ENCODE measurements at regions not wholly inside any gene's neighbourhood (a gene's known extent, or its start where the extent isn't known, plus 50 kb on each side); places are given as distances from the start of the nearest gene placed in this dataset.

- Histone ChIP-seq H3K9me3 (replicated peaks; ENCODE audit: low read length) (no peaks in the 10 kb centered on the region), H3K4me2 (ENCODE audit: low read length) (no peak overlapping the region), H3K27me3 (ENCODE audit: control insufficient read depth, insufficient read depth, low read length) (no peaks in the 10 kb centered on the region), H3K9ac (ENCODE audit: low read depth, low read length) (no peak overlapping the region), H3K36me3 (ENCODE audit: insufficient read depth, low read length) (no peaks in the 10 kb centered on the region), H3K4me3 (ENCODE audit: low read length) (no peak overlapping the region), H3K4me1 (ENCODE audit: control insufficient read depth, insufficient read depth, low read length) (no peaks in the 10 kb centered on the region)
Measured at GRCh38 chr1:188397521-188397920, 1568.8 kb downstream of the PLA2G4A start.

GRCh38 chr1:188402986-188403385 is 1574.2 kb downstream of the PLA2G4A start:
- Histone ChIP-seq H3K36me3 (ENCODE audit: insufficient read depth, low read length) (no peaks in the 10 kb centered on the region), H3K4me1 (ENCODE audit: control insufficient read depth, insufficient read depth, low read length) (no peaks in the 10 kb centered on the region), H3K9ac (ENCODE audit: low read depth, low read length) (no peak overlapping the region), H3K4me2 (ENCODE audit: low read length) (no peak overlapping the region), H3K9me3 (replicated peaks; ENCODE audit: low read length) (peaks cover 7% of the 10 kb centered on the region), H3K4me3 (ENCODE audit: low read length) (no peak overlapping the region), H3K27me3 (ENCODE audit: control insufficient read depth, insufficient read depth, low read length) (no peaks in the 10 kb centered on the region)

DNA sequence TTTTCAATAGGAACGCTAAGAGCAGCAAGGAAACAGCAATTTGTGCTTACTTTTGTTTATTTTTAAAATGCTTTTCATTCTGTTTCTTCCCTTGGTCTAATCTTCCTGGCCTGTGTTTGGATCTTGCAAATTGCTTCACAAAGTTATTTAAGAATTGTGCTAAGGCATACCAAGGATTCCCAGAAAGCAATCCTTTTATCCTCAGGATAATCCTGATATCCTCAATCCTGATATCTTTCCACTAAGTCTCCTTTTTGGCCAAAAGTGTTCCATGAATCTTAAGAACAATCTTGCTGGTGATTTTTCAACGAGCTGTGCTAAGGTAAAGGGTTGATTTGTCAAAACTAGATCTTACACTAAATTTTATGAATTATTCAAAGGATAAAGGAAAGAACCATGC is 1577.9 kb downstream of the PLA2G4A start:
- no peak overlapping the region for H3K9ac ChIP-seq (ENCODE audit: low read depth, low read length)
- H3K9me3 ChIP-seq (replicated peaks; ENCODE audit: low read length), result peaks cover 7% of the 10 kb centered on the region
- H3K27me3 ChIP-seq (ENCODE audit: control insufficient read depth, insufficient read depth, low read length), result no peaks in the 10 kb centered on the region
- no peaks in the 10 kb centered on the region for H3K36me3 ChIP-seq (ENCODE audit: insufficient read depth, low read length)
- no peak overlapping the region for H3K4me3 ChIP-seq (ENCODE audit: low read length)
- no peak overlapping the region for H3K4me2 ChIP-seq (ENCODE audit: low read length)
- H3K4me1 ChIP-seq (ENCODE audit: control insufficient read depth, insufficient read depth, low read length), result no peaks in the 10 kb centered on the region

DNA sequence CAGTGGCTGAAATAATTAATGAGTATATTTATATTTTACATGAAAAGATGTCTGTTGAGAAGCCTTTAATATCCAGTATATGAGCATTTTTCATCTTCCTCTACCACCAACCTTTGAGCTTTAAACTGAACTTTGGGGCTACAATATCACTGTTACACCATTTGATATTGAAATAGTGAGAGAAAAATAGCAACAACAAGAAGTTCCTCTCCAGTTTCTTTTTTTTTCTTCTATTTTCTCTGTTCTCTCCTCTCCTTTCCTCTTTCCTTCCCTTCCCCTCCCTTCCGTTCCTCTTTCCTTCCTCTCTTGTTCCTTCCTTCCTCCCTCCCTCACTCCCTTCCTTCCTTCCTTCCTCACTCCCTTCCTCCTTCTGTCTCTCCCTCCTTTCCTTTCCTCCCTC is 1591.4 kb downstream of the PLA2G4A start:
- Histone ChIP-seq H3K9ac (ENCODE audit: low read depth, low read length) (no peak overlapping the region), H3K4me1 (ENCODE audit: control insufficient read depth, insufficient read depth, low read length) (no peaks in the 10 kb centered on the region), H3K4me2 (ENCODE audit: low read length) (no peak overlapping the region), H3K4me3 (ENCODE audit: low read length) (no peak overlapping the region), H3K36me3 (ENCODE audit: insufficient read depth, low read length) (no peaks in the 10 kb centered on the region), H3K27me3 (ENCODE audit: control insufficient read depth, insufficient read depth, low read length) (no peaks in the 10 kb centered on the region), H3K9me3 (replicated peaks; ENCODE audit: low read length) (no peaks in the 10 kb centered on the region)

GRCh38 chr1:188423073-188423472 is 1594.3 kb downstream of the PLA2G4A start:
- Histone ChIP-seq H3K4me1 (ENCODE audit: control insufficient read depth, insufficient read depth, low read length) (no peaks in the 10 kb centered on the region), H3K4me3 (ENCODE audit: low read length) (no peak overlapping the region), H3K4me2 (ENCODE audit: low read length) (no peak overlapping the region), H3K27me3 (ENCODE audit: control insufficient read depth, insufficient read depth, low read length) (no peaks in the 10 kb centered on the region), H3K9ac (ENCODE audit: low read depth, low read length) (no peak overlapping the region), H3K9me3 (replicated peaks; ENCODE audit: low read length) (no peaks in the 10 kb centered on the region), H3K36me3 (ENCODE audit: insufficient read depth, low read length) (no peaks in the 10 kb centered on the region)

GRCh38 chr1:188424176-188424575 is 1595.4 kb downstream of the PLA2G4A start:
- Histone ChIP-seq H3K27me3 (ENCODE audit: control insufficient read depth, insufficient read depth, low read length) (no peaks in the 10 kb centered on the region), H3K4me1 (ENCODE audit: control insufficient read depth, insufficient read depth, low read length) (no peaks in the 10 kb centered on the region), H3K4me3 (ENCODE audit: low read length) (no peak overlapping the region), H3K9me3 (replicated peaks; ENCODE audit: low read length) (no peaks in the 10 kb centered on the region), H3K36me3 (ENCODE audit: insufficient read depth, low read length) (no peaks in the 10 kb centered on the region), H3K9ac (ENCODE audit: low read depth, low read length) (no peak overlapping the region), H3K4me2 (ENCODE audit: low read length) (no peak overlapping the region)

DNA sequence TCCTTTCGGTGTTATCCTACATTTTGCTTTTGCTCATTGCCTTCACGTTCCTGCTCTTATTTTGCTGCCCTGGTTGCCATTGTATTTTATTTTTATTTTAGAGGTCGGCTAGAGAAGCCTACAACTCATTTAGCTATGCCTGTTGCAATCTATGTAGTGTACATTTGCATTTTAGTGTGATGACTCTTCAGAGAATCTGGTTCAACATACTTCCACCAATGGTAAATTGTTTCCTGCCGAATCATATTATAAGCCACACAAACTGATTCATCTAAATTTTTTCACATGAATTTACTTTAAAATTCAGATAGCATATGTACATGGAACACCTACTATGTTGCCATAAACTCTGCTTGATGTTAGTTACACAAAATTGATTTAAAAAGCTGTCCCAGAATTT is 1596.9 kb downstream of the PLA2G4A start:
- H3K4me2 ChIP-seq (ENCODE audit: low read length), result no peak overlapping the region
- no peaks in the 10 kb centered on the region for H3K36me3 ChIP-seq (ENCODE audit: insufficient read depth, low read length)
- no peaks in the 10 kb centered on the region for H3K9me3 ChIP-seq (replicated peaks; ENCODE audit: low read length)
- no peaks in the 10 kb centered on the region for H3K27me3 ChIP-seq (ENCODE audit: control insufficient read depth, insufficient read depth, low read length)
- H3K9ac ChIP-seq (ENCODE audit: low read depth, low read length), result no peak overlapping the region
- no peak overlapping the region for H3K4me3 ChIP-seq (ENCODE audit: low read length)
- H3K4me1 ChIP-seq (ENCODE audit: control insufficient read depth, insufficient read depth, low read length), result no peaks in the 10 kb centered on the region

GRCh38 chr1:188426561-188426960 is 1597.8 kb downstream of the PLA2G4A start:
- no peak overlapping the region for H3K9ac ChIP-seq (ENCODE audit: low read depth, low read length)
- no peaks in the 10 kb centered on the region for H3K36me3 ChIP-seq (ENCODE audit: insufficient read depth, low read length)
- H3K4me1 ChIP-seq (ENCODE audit: control insufficient read depth, insufficient read depth, low read length), result no peaks in the 10 kb centered on the region
- H3K9me3 ChIP-seq (replicated peaks; ENCODE audit: low read length), result no peaks in the 10 kb centered on the region
- H3K4me2 ChIP-seq (ENCODE audit: low read length), result no peak overlapping the region
- H3K4me3 ChIP-seq (ENCODE audit: low read length), result no peak overlapping the region
- H3K27me3 ChIP-seq (ENCODE audit: control insufficient read depth, insufficient read depth, low read length), result no peaks in the 10 kb centered on the region

DNA sequence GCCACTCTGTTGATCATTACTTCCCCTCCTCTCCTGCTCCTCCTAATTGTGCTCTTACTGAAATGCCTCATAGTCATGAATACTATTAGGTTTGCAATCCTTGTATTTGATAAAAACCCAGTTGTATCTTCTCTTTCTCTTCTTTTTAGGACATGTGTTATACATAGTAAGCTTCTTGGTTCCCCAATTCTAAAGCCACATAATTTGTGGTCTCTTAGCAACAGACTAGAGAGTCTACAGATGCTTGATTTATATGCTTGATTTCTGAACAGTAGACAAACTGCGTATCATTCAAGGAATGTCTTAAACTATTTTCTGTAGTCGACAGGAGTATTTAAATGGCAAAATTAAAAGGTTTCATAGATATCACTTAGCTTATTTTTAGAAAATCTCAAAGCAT is 1598.9 kb downstream of the PLA2G4A start:
- no peak overlapping the region for H3K9ac ChIP-seq (ENCODE audit: low read depth, low read length)
- H3K27me3 ChIP-seq (ENCODE audit: control insufficient read depth, insufficient read depth, low read length), result no peaks in the 10 kb centered on the region

DNA sequence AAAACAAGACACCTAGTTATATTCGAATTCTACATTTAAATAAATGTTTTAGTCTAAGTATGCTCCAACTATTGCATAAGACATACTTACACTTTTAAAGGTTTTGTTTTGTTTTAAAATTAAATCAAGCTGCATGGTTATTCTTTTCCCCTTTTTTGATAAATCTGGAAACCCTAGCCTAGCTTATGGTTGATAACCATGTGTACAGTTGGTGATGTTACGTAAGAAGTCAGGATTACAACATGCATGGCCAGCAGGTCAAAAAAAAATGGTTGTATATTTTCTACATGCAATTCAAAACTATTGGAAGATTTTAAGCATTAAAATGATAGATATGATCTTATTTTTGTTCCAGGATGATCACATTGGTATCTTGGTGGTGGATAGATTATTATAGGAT is 1600.6 kb downstream of the PLA2G4A start:
- Histone ChIP-seq H3K4me2 (ENCODE audit: low read length) (no peak overlapping the region), H3K9ac (ENCODE audit: low read depth, low read length) (no peak overlapping the region), H3K36me3 (ENCODE audit: insufficient read depth, low read length) (no peaks in the 10 kb centered on the region), H3K4me3 (ENCODE audit: low read length) (no peak overlapping the region), H3K9me3 (replicated peaks; ENCODE audit: low read length) (no peaks in the 10 kb centered on the region), H3K27me3 (ENCODE audit: control insufficient read depth, insufficient read depth, low read length) (no peaks in the 10 kb centered on the region), H3K4me1 (ENCODE audit: control insufficient read depth, insufficient read depth, low read length) (no peaks in the 10 kb centered on the region)

More for the DNA sequence above, 1598.9 kb downstream of the PLA2G4A start:
- Histone ChIP-seq H3K4me2 (ENCODE audit: low read length) (no peak overlapping the region), H3K4me3 (ENCODE audit: low read length) (no peak overlapping the region), H3K9me3 (replicated peaks; ENCODE audit: low read length) (no peaks in the 10 kb centered on the region), H3K4me1 (ENCODE audit: control insufficient read depth, insufficient read depth, low read length) (no peaks in the 10 kb centered on the region), H3K36me3 (ENCODE audit: insufficient read depth, low read length) (no peaks in the 10 kb centered on the region)

- H3K4me1 ChIP-seq (ENCODE audit: control insufficient read depth, insufficient read depth, low read length), result no peaks in the 10 kb centered on the region
- H3K9me3 ChIP-seq (replicated peaks; ENCODE audit: low read length), result no peaks in the 10 kb centered on the region
- no peak overlapping the region for H3K4me2 ChIP-seq (ENCODE audit: low read length)
- H3K36me3 ChIP-seq (ENCODE audit: insufficient read depth, low read length), result no peaks in the 10 kb centered on the region
- no peak overlapping the region for H3K9ac ChIP-seq (ENCODE audit: low read depth, low read length)
- H3K4me3 ChIP-seq (ENCODE audit: low read length), result no peak overlapping the region
- no peaks in the 10 kb centered on the region for H3K27me3 ChIP-seq (ENCODE audit: control insufficient read depth, insufficient read depth, low read length)
Measured at GRCh38 chr1:188432427-188432826, 1603.7 kb downstream of the PLA2G4A start.

DNA sequence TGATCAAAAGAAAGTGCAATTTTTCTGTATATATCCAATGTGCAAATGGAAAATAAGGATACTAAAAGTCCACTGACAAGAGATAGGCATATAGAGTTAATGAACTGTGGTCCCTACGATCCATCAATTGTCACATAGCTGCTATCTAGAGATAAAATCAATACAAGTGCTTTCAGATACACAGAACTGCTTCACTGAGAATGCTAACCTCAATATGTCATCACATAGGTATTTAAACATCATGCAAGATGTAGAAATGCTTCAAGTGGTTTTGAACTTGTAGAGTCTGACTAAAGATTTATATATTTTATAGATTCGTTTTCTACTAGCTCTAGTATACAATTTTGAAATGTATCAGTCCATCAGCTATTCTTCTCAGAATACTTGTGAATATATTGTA is 1604.7 kb downstream of the PLA2G4A start:
- Histone ChIP-seq H3K4me2 (ENCODE audit: low read length) (no peak overlapping the region), H3K4me1 (ENCODE audit: control insufficient read depth, insufficient read depth, low read length) (no peaks in the 10 kb centered on the region), H3K27me3 (ENCODE audit: control insufficient read depth, insufficient read depth, low read length) (no peaks in the 10 kb centered on the region), H3K9ac (ENCODE audit: low read depth, low read length) (no peak overlapping the region), H3K4me3 (ENCODE audit: low read length) (no peak overlapping the region), H3K9me3 (replicated peaks; ENCODE audit: low read length) (no peaks in the 10 kb centered on the region), H3K36me3 (ENCODE audit: insufficient read depth, low read length) (no peaks in the 10 kb centered on the region)
